Endothelial cell of umbilical vein (primary cell): ENCODE measurements at regions not wholly inside any gene's neighbourhood (a gene's known extent, or its start where the extent isn't known, plus 50 kb on each side); places are given as distances from the start of the nearest gene placed in this dataset.

Source experiments
- BruUV-seq: library from RNA; stranded (reverse); fragments of 400-500 nt; replicated peaks from 2 replicates; lab custom pipeline; 2021; lab: Mats Ljungman, UMichigan
- CTCF ChIA-PET: fragments of 300-600, 350-600 bp; sonication (Branson Sonifier 250); formaldehyde crosslinking; loops from one replicate; lab custom pipeline; 2021; ENCODE audit warnings: antibody characterized with exemption, inconsistent platforms; lab: Charles Lee
- POLR2A ChIA-PET: fragments of 300-600, 350-600 bp; sonication (Branson Sonifier 250); formaldehyde crosslinking; loops from one replicate; lab custom pipeline; 2021; ENCODE audit warnings: antibody characterized with exemption, inconsistent platforms; lab: Charles Lee
- DNase-seq: peaks from one replicate; pipeline ENCODE4 v3.0.0-alpha.2; 2011; ENCODE audit warnings: low read depth, low spot score
- FAIRE-seq: peaks from 2 replicates; lab custom pipeline; 2011; peaks lifted over from hg19 to GRCh38; lab: Jason Lieb, UNC
- H2AFZ ChIP-seq: 2 replicates; pipeline ENCODE4 v1.6.0; 2012; ENCODE audit warnings: low read depth, low read length, control low read depth, inconsistent platforms
- H3K27ac ChIP-seq: 2 replicates; pipeline ENCODE4 v1.5.1; 2011; ENCODE audit warnings: low read depth, mild to moderate bottlenecking, control low read depth, low read length, moderate library complexity; ENCODE audit not compliant: insufficient read depth
- H3K27me3 ChIP-seq, 2 experiments: 2 replicates each; pipeline versions ENCODE4 v1.6.0 to v1.6.1; 2011; ENCODE audit warnings: low read length in 2 of 2, mixed read lengths in 1 of 2; ENCODE audit not compliant: control insufficient read depth in 2 of 2, insufficient read depth in 2 of 2
- H3K36me3 ChIP-seq, 2 experiments: 2 replicates in 1 of 2; 3 replicates in 1 of 2; pipeline ENCODE4 v1.5.1; 2011; ENCODE audit warnings: low read length in 2 of 2, mild to moderate bottlenecking in 1 of 2, moderate library complexity in 1 of 2; ENCODE audit not compliant: control insufficient read depth in 2 of 2, insufficient read depth in 2 of 2; ENCODE audit errors: extremely low read depth in 1 of 2
- H3K4me1 ChIP-seq: 3 replicates; pipeline ENCODE4 v1.5.1; 2011; ENCODE audit warnings: mild to moderate bottlenecking, low read length; ENCODE audit not compliant: control insufficient read depth, insufficient read depth; ENCODE audit errors: extremely low read depth
- H3K4me2 ChIP-seq: 2 replicates; pipeline ENCODE4 v1.6.1; 2011; ENCODE audit warnings: low read length, control low read depth, mixed read lengths; ENCODE audit not compliant: insufficient read depth
- H3K4me3 ChIP-seq, 3 experiments: fragments of 200-600 bp in 1 of 3; sonication (generic), shearing (Covaris generic) in 1 of 3; replicated peaks in 1 of 3; 2 replicates each; pipeline ENCODE4 v1.5.1; 2011 to 2016; ENCODE audit warnings: control low read depth in 3 of 3, low read length in 3 of 3, mild to moderate bottlenecking in 2 of 3, inconsistent platforms in 1 of 3, low read depth in 1 of 3, moderate library complexity in 1 of 3; ENCODE audit not compliant: insufficient read depth in 1 of 3
- H3K79me2 ChIP-seq: 2 replicates; pipeline ENCODE4 v1.6.0; 2012; ENCODE audit warnings: low read length, inconsistent platforms; ENCODE audit not compliant: control insufficient read depth, insufficient read depth
- H3K9ac ChIP-seq: replicated peaks from 2 replicates; pipeline ENCODE3; 2011; ENCODE audit warnings: low read length, control low read depth; ENCODE audit not compliant: insufficient read depth; ENCODE audit errors: extremely low read depth
- H3K9me1 ChIP-seq: replicated peaks from 3 replicates; pipeline ENCODE4 v1.6.0; 2011; ENCODE audit warnings: mild to moderate bottlenecking, low read length; ENCODE audit not compliant: control insufficient read depth, insufficient read depth; ENCODE audit errors: extremely low read depth
- H3K9me3 ChIP-seq: replicated peaks from 2 replicates; pipeline ENCODE4 v1.5.1; 2012; ENCODE audit warnings: low read length, inconsistent platforms; ENCODE audit not compliant: control insufficient read depth, insufficient read depth
- H4K20me1 ChIP-seq: replicated peaks from 2 replicates; pipeline ENCODE3; 2011; ENCODE audit warnings: mild to moderate bottlenecking, low read length; ENCODE audit not compliant: control insufficient read depth, insufficient read depth; ENCODE audit errors: extremely low read depth
- EZH2 ChIP-seq: IDR thresholded peaks from 2 replicates; pipeline ENCODE4 v1.6.1; 2012; ENCODE audit warnings: borderline replicate concordance, low read depth, mild to moderate bottlenecking, moderate library complexity, low read length, inconsistent platforms; ENCODE audit not compliant: severe bottlenecking
- FOS ChIP-seq: IDR thresholded peaks from 2 replicates; pipeline ENCODE4 v1.6.1; 2011; ENCODE audit warnings: mild to moderate bottlenecking, low read length, moderate library complexity, borderline replicate concordance; ENCODE audit not compliant: insufficient read depth
- GATA2 ChIP-seq: IDR thresholded peaks from 2 replicates; pipeline ENCODE4 v1.7.0; 2011; ENCODE audit warnings: low read depth, mild to moderate bottlenecking, moderate library complexity, mixed read lengths, low read length; ENCODE audit not compliant: insufficient read length, insufficient read depth
- JUN ChIP-seq: IDR thresholded peaks from 2 replicates; pipeline ENCODE4 v1.6.1; 2011; ENCODE audit warnings: borderline replicate concordance, low read depth; ENCODE audit not compliant: insufficient read length, insufficient read depth
- MYC ChIP-seq: IDR thresholded peaks from one replicate; pipeline ENCODE4 v1.6.1; 2011; ENCODE audit warnings: mild to moderate bottlenecking, low read depth, low read length
- POLR2A ChIP-seq: IDR thresholded peaks from 2 replicates; pipeline ENCODE4 v1.6.1; 2012; ENCODE audit warnings: low read depth, mild to moderate bottlenecking, control low read depth, low read length
- POLR2AphosphoS5 ChIP-seq: IDR thresholded peaks from 2 replicates; pipeline ENCODE4 v1.6.1; 2012; ENCODE audit warnings: low read depth, mild to moderate bottlenecking, control low read depth, low read length, moderate library complexity; ENCODE audit not compliant: insufficient read depth
- dilution Hi-C: fragments of 300-500 bp; cut with MboI; formaldehyde crosslinking; loops from one replicate; pipeline ENCODE4 v1.15.0; 2019; ENCODE audit warnings: low sequenced_read_pairs; ENCODE audit not compliant: extremely low pct_ligation_motif_present
- intact Hi-C: fragments of 100-400 bp; cut with micrococcal nuclease; formaldehyde crosslinking; loops from one replicate; pipeline ENCODE4 v1.10.0; 2022
- TF ChIP-seq, protein P1 (sequence below): IDR thresholded peaks from 2 replicates; pipeline ENCODE4 v1.6.1; 2011; ENCODE audit not compliant: insufficient read depth, insufficient read length
- TF ChIP-seq, protein P2 (sequence below), 2 donors: IDR thresholded peaks; 1 replicate in 1 of 2; 2 replicates in 1 of 2; pipeline ENCODE4 v1.5.1; 2011; ENCODE audit warnings: low read length in 2 of 2, mild to moderate bottlenecking in 2 of 2, moderate library complexity in 2 of 2, control low read depth in 1 of 2, inconsistent platforms in 1 of 2, low read depth in 1 of 2; ENCODE audit not compliant: insufficient read depth in 1 of 2; ENCODE audit errors: extremely low read depth in 1 of 2

DNA sequence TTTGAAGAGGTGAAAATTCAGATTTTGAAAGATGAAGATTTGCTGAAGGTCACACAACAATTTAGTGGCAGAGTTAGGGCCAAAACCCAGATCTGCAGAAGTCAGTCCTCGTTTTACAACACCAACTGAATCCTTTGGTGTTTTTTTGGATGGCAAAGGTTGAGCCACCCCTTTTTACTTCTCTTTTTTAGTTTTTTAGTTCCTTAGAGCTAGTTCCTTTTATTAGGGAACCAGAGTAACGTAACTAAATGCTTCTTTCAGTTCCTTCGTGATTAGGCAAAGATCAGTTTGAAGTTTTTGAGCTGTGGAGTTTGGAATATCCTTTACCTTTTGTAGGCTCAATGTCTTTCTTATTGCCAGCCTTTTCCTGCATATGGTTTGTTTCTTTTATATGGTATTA is 67.9 kb upstream of the ARID1A start:
- intact Hi-C loops (no loop called here), dilution Hi-C loops (no loop called here)
- no peaks in the 10 kb centered on the region for H3K9me3 ChIP-seq
- no peak overlapping the region for H3K27ac ChIP-seq
- CTCF ChIA-PET = no interaction called here
- TF ChIP-seq POLR2A = no peak
- no peak for TF ChIP-seq FOS
- TF ChIP-seq MYC = no peak
- no peak for TF ChIP-seq POLR2AphosphoS5
- no peak for TF ChIP-seq GATA2
- TF ChIP-seq, protein P1, sequence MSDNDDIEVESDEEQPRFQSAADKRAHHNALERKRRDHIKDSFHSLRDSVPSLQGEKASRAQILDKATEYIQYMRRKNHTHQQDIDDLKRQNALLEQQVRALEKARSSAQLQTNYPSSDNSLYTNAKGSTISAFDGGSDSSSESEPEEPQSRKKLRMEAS = no peak
- no peak overlapping the region for H3K4me3 ChIP-seq
- H3K9ac ChIP-seq = no peak overlapping the region
- no peaks in the 10 kb centered on the region for H3K79me2 ChIP-seq
- no TSS peak for BruUV-seq
- peaks cover 0 to 2% of the 10 kb centered on the region in 2 experiments for H3K27me3 ChIP-seq
- H4K20me1 ChIP-seq = no peaks in the 10 kb centered on the region
- no peaks in the 10 kb centered on the region for H3K36me3 ChIP-seq
- H3K4me2 ChIP-seq = no peak overlapping the region
- no peak for FAIRE-seq
- POLR2A ChIA-PET = no interaction called here
- H2AFZ ChIP-seq = no peak overlapping the region
- DNase-seq = no peak
- H3K4me1 ChIP-seq = no peaks in the 10 kb centered on the region
- H3K9me1 ChIP-seq = no peaks in the 10 kb centered on the region

DNA sequence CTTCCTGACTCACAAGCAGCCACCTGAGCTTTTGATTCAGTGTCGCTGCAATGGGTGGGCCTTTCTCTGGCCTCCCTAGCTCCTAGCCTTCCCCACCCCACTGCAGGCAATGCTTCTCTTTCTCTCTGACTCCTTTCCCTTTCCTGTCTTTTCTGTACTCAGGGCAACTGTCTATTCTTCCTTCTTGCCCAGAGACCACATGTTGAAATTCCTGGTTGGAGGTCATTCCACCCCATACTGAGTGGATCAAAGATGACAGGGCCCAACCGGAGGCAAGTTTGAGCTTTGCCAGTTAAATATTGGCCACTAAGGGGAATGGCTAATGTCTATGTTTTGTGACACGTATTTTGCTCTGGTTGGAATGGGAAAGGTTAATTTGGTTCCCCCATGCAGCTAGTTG is 65.2 kb upstream of the ARID1A start:
- peaks cover 0 to 2% of the 10 kb centered on the region in 2 experiments for H3K27me3 ChIP-seq
- ChIA-PET POLR2A (no interaction called here), CTCF (interaction anchor here (1.6 kb wide), 1 partner anchor 47 kb away, joined by 4 read pairs; no protein-coding TSS in a partner anchor)
- BruUV-seq = no TSS peak
- no peaks in the 10 kb centered on the region for H3K9me1 ChIP-seq
- no peaks in the 10 kb centered on the region for H3K36me3 ChIP-seq
- TF ChIP-seq, protein P2, sequence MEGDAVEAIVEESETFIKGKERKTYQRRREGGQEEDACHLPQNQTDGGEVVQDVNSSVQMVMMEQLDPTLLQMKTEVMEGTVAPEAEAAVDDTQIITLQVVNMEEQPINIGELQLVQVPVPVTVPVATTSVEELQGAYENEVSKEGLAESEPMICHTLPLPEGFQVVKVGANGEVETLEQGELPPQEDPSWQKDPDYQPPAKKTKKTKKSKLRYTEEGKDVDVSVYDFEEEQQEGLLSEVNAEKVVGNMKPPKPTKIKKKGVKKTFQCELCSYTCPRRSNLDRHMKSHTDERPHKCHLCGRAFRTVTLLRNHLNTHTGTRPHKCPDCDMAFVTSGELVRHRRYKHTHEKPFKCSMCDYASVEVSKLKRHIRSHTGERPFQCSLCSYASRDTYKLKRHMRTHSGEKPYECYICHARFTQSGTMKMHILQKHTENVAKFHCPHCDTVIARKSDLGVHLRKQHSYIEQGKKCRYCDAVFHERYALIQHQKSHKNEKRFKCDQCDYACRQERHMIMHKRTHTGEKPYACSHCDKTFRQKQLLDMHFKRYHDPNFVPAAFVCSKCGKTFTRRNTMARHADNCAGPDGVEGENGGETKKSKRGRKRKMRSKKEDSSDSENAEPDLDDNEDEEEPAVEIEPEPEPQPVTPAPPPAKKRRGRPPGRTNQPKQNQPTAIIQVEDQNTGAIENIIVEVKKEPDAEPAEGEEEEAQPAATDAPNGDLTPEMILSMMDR (IDR thresholded peaks at IDR 0.05; ENCODE audit: extremely low read depth in 1 of 2, insufficient read depth in 1 of 2, low read depth in 1 of 2, low read length in 2 of 2) = no peak
- TF ChIP-seq EZH2 = no peak
- TF ChIP-seq POLR2A = no peak
- no peak for TF ChIP-seq MYC
- no peak for TF ChIP-seq POLR2AphosphoS5
- no peak for TF ChIP-seq JUN
- no peak for TF ChIP-seq GATA2
- TF ChIP-seq, protein P1 = no peak
- no peak for TF ChIP-seq FOS
- no peaks in the 10 kb centered on the region for H3K79me2 ChIP-seq
- no peaks in the 10 kb centered on the region for H4K20me1 ChIP-seq
- H3K27ac ChIP-seq = no peak overlapping the region
- no peaks in the 10 kb centered on the region for H3K9me3 ChIP-seq
- dilution Hi-C loops (no loop called here), intact Hi-C loops (no loop called here)
- no peak overlapping the region for H3K4me2 ChIP-seq
- no peak overlapping the region for H3K9ac ChIP-seq
- no peaks in the 10 kb centered on the region for H3K4me1 ChIP-seq
- H3K4me3 ChIP-seq = no peak overlapping the region
- no peak for FAIRE-seq
- no peak overlapping the region for H2AFZ ChIP-seq
- DNase-seq = no peak
